Peyer's patch (tissue), 4 donors: ENCODE measurements at regions not wholly inside any gene's neighbourhood (a gene's known extent, or its start where the extent isn't known, plus 50 kb on each side); places are given as distances from the start of the nearest gene placed in this dataset.

Experiments used
- DNase-seq, 3 donors: peaks; one replicate each; pipeline ENCODE4 v3.0.0-alpha.2; 2017 to 2019
- H3K27ac ChIP-seq, 4 donors: fragments of 200-600 bp; sonication (generic); one replicate each; pipeline ENCODE4 v1.5.1; 2016 to 2019
- H3K27me3 ChIP-seq, 2 donors: fragments of 200-600 bp; sonication (generic); one replicate each; pipeline ENCODE4 v1.5.1; 2019
- H3K36me3 ChIP-seq, 3 donors: fragments of 200-600 bp; sonication (generic); one replicate each; pipeline ENCODE4 v1.5.1; 2016 to 2019
- H3K4me1 ChIP-seq, 4 donors: fragments of 200-600 bp; sonication (generic); one replicate each; pipeline ENCODE4 v1.5.1; 2016 to 2019
- H3K4me3 ChIP-seq, 4 donors: fragments of 200-600 bp; sonication (generic); 1 replicate in 3 of 4; 2 replicates in 1 of 4; pipeline ENCODE4 v1.5.1; 2016 to 2019; ENCODE audit warnings: mild to moderate bottlenecking in 1 of 4
- H3K9me3 ChIP-seq, 4 donors: fragments of 200-600 bp; sonication (generic); one replicate each; pipeline ENCODE4 v1.5.1; 2016 to 2019; ENCODE audit warnings: mild to moderate bottlenecking in 1 of 4
- CTCF ChIP-seq, 6 experiments: fragments of 450-650 bp in 4 of 6; fragments of 200-600 bp in 2 of 6; sonication (generic) in 1 of 6; IDR thresholded peaks; one replicate each; pipeline ENCODE4 v1.5.1; 2017 to 2019; ENCODE audit warnings: antibody characterized with exemption in 6 of 6, mild to moderate bottlenecking in 3 of 6, moderate library complexity in 1 of 6
- POLR2A ChIP-seq, 2 donors: fragments of 450-650 bp; IDR thresholded peaks; one replicate each; pipeline ENCODE4 v1.5.1; 2017; ENCODE audit warnings: antibody characterized with exemption in 2 of 2, mild to moderate bottlenecking in 2 of 2, moderate library complexity in 2 of 2

- DNase-seq = no peak
- Histone ChIP-seq H3K27ac (peak overlapping the region in 2 of 4 donors; percentile 52 to 59), H3K4me1 (peaks cover 0 to 26% (median 0%) of the 10 kb centered on the region in 4 donors), H3K27me3 (no peaks in the 10 kb centered on the region), H3K4me3 (no peak overlapping the region), H3K36me3 (no peaks in the 10 kb centered on the region), H3K9me3 (no peaks in the 10 kb centered on the region)
- TF ChIP-seq POLR2A (IDR thresholded peaks at IDR 0.05) (no peak), CTCF (IDR thresholded peaks at IDR 0.05) (no peak)
Observed at GRCh38 chr20:50277460-50278376, 87.1 kb downstream of the CEBPB start.

- Histone ChIP-seq H3K9me3 (no peaks in the 10 kb centered on the region), H3K4me1 (peaks cover 0 to 25% (median 0%) of the 10 kb centered on the region in 4 donors), H3K4me3 (no peak overlapping the region), H3K27ac (peak overlapping the region in 2 of 4 donors; percentile 32 to 59), H3K36me3 (no peaks in the 10 kb centered on the region), H3K27me3 (no peaks in the 10 kb centered on the region)
- TF ChIP-seq CTCF (IDR thresholded peaks at IDR 0.05) = no peak
- TF ChIP-seq POLR2A (IDR thresholded peaks at IDR 0.05) = no peak
- no peak for DNase-seq
Observed at GRCh38 chr20:50278377-50278683, 87.7 kb downstream of the CEBPB start.

GRCh38 chr20:50278684-50279531 is 88.3 kb downstream of the CEBPB start:
- no peak overlapping the region for H3K4me3 ChIP-seq
- peak overlapping the region in 2 of 4 donors; percentile 32 to 59 for H3K27ac ChIP-seq
- H3K36me3 ChIP-seq = no peaks in the 10 kb centered on the region
- H3K27me3 ChIP-seq = no peaks in the 10 kb centered on the region
- TF ChIP-seq CTCF (IDR thresholded peaks at IDR 0.05) (peak in 4 of 6 experiments; percentile 23 to 73 (median 72)), POLR2A (IDR thresholded peaks at IDR 0.05) (no peak)
- H3K4me1 ChIP-seq = peaks cover 0 to 24% (median 0%) of the 10 kb centered on the region in 4 donors
- DNase-seq = peak; percentile 29 to 86 (median 85)
- H3K9me3 ChIP-seq = no peaks in the 10 kb centered on the region

GRCh38 chr20:50279988-50280850 is 89.6 kb downstream of the CEBPB start:
- Histone ChIP-seq H3K4me3 (no peak overlapping the region), H3K9me3 (no peaks in the 10 kb centered on the region), H3K4me1 (peaks cover 0 to 36% (median under 1%) of the 10 kb centered on the region in 4 donors), H3K27ac (no peak overlapping the region), H3K36me3 (no peaks in the 10 kb centered on the region), H3K27me3 (no peaks in the 10 kb centered on the region)
- DNase-seq = no peak
- TF ChIP-seq POLR2A (IDR thresholded peaks at IDR 0.05) (no peak), CTCF (IDR thresholded peaks at IDR 0.05) (no peak)
